PFSK-1 (cell line): ENCODE measurements at regions not wholly inside any gene's neighbourhood (a gene's known extent, or its start where the extent isn't known, plus 50 kb on each side); places are given as distances from the start of the nearest gene placed in this dataset.

Experiments
- FOXP2 ChIP-seq: optimal IDR thresholded peaks from 2 replicates; pipeline ENCODE3; 2011; ENCODE audit warnings: borderline replicate concordance, control low read depth, inconsistent platforms; ENCODE audit not compliant: insufficient read depth; ENCODE audit errors: extremely low read length, extremely low read depth
- POLR2AphosphoS5 ChIP-seq: IDR thresholded peaks from 2 replicates; pipeline ENCODE4 v1.6.1; 2012; ENCODE audit warnings: low read depth, mild to moderate bottlenecking, control low read depth, low read length, moderate library complexity
- REST ChIP-seq, 2 experiments: IDR thresholded peaks; 2 replicates each; pipeline versions ENCODE4 v1.6.1 to v1.8.0; 2011 to 2012; ENCODE audit warnings: low read depth in 2 of 2, low read length in 2 of 2, control low read depth in 1 of 2, inconsistent platforms in 1 of 2, mild to moderate bottlenecking in 1 of 2, moderate library complexity in 1 of 2; ENCODE audit not compliant: insufficient read depth in 1 of 2
- SIN3A ChIP-seq: IDR thresholded peaks from 2 replicates; pipeline ENCODE4 v1.6.1; 2012; ENCODE audit warnings: mild to moderate bottlenecking, low read length, moderate library complexity, borderline replicate concordance; ENCODE audit not compliant: insufficient read depth
- TAF1 ChIP-seq: IDR thresholded peaks from 2 replicates; pipeline ENCODE4 v1.6.1; 2012; ENCODE audit warnings: low read length, control low read depth, borderline replicate concordance; ENCODE audit not compliant: insufficient read depth

GRCh38 chr1:8179132-8179793 is 138.7 kb upstream of the SLC45A1 start:
- TF ChIP-seq SIN3A (no peak), TAF1 (no peak), FOXP2 (no peak), POLR2AphosphoS5 (no peak), REST (IDR thresholded peaks at IDR 0.05; ENCODE audit: insufficient read depth in 1 of 2, low read depth in 2 of 2, low read length in 2 of 2) (no peak)

GRCh38 chr1:8176279-8176678 is 141.6 kb upstream of the SLC45A1 start:
- TF ChIP-seq FOXP2 (no peak), REST (IDR thresholded peaks at IDR 0.05; ENCODE audit: insufficient read depth in 1 of 2, low read depth in 2 of 2, low read length in 2 of 2) (no peak), SIN3A (no peak), POLR2AphosphoS5 (no peak), TAF1 (no peak)

GRCh38 chr1:8174807-8175206 is 143.1 kb upstream of the SLC45A1 start:
- TF ChIP-seq SIN3A (no peak), POLR2AphosphoS5 (no peak), FOXP2 (no peak), REST (IDR thresholded peaks at IDR 0.05; ENCODE audit: insufficient read depth in 1 of 2, low read depth in 2 of 2, low read length in 2 of 2) (no peak), TAF1 (no peak)

GRCh38 chr1:8171751-8172464 is 145.8 kb upstream of the ERRFI1 start:
- TF ChIP-seq SIN3A, result no peak
- TF ChIP-seq REST (IDR thresholded peaks at IDR 0.05; ENCODE audit: insufficient read depth in 1 of 2, low read depth in 2 of 2, low read length in 2 of 2), result no peak
- TF ChIP-seq FOXP2, result no peak
- TF ChIP-seq TAF1, result no peak
- TF ChIP-seq POLR2AphosphoS5, result no peak
